GM18502 (cell line): ENCODE measurements at regions not wholly inside any gene's neighbourhood (a gene's known extent, or its start where the extent isn't known, plus 50 kb on each side); places are given as distances from the start of the nearest gene placed in this dataset.
"Not testable (repeated sequence)": the region's sequence is repeated elsewhere in the genome, so short reads cannot be mapped to it uniquely, and the experiment has no call there.

Experiments
- ATAC-seq: cut with Tn5 transposase; IDR thresholded peaks from one replicate; pipeline ENCODE4 v1.9.1; 2021; ENCODE audit warnings: mild to moderate bottlenecking; ENCODE audit not compliant: unreplicated experiment, poor library complexity

DNA sequence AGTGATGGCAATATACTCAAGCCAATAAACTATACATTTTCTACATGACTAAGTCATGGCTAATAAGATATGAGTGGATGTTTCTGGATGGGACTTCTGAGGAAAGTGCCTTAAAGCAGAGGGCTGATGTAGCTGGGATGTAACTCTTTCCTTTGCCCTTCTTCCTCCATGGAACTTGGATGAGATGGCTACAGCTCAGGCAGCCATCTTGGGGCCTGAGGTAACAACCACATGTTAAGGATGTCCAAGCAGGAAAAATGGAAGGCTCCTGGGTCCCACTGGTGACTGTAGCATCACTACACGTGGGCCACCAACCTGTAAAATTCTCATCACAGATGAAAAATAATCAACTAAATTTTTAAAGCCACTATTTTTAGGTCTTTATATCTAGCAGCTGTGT lies 54.4 kb upstream of the GRIP1 start:
- ATAC-seq: no peak

GRCh38 chr12:66733839-66734238 lies 55.0 kb upstream of the GRIP1 start:
- no peak for ATAC-seq

DNA sequence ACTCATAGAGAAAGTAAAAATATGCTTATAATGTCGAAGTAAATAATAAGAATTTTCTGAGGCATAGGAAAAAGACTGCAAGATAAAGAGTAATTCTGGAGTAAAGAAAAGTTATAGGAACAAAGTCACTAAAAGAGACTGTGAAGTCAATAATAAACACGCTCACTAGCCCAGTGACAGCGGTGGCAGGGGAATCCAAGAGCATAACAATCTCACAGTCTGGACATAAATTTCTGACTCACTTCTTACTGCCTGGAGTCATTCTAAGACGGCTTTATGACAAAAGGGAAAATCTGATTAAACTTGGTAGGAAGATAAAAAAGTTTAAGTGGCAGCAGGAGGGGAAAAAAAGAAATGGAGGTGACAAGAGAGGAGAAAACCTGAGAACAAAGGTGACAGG lies 56.4 kb upstream of the GRIP1 start:
- no peak for ATAC-seq

DNA sequence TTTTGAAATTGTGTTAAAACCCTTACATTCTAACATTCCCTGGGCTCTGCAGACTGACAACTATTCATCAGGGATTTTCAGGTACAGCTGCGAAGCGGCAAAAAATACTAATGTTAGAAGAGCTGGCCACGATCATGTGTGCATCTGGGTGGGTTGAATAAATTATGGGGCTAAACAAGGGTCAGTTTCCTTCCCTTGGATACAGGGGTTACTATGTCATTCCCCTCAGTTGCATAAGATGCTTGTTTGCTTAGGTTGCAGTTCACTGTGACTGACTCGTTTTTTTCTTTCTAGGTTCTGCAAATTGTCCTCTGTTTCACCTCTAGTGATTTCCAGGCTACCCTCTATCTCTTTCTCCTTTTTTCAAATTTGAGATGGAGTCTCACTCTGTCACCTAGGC lies 58.1 kb upstream of the GRIP1 start:
- no peak for ATAC-seq

DNA sequence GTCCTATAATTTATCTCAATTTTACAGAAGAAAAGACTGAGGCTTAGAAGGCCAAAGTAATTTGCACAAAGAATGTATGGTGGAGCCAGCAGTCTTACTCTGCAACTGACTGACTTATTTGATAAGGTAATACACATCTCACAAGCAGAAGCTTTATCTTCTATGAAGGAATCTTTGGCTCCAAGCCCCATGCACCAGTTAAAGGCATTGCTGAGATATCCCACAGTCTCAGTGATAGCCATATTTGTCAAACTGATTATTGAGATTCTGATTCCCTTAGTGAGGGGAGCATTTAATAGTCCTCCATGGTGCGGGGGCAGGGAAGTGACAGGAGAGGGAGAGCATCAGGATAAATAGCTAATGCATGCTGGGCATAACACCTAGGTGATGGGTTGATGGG lies 60.4 kb upstream of the GRIP1 start:
- ATAC-seq: no peak

GRCh38 chr12:66739940-66740651 lies 61.2 kb upstream of the GRIP1 start:
- no peak for ATAC-seq

- ATAC-seq: no peak
Observed at GRCh38 chr12:66740732-66741131, 61.9 kb upstream of the GRIP1 start.

DNA sequence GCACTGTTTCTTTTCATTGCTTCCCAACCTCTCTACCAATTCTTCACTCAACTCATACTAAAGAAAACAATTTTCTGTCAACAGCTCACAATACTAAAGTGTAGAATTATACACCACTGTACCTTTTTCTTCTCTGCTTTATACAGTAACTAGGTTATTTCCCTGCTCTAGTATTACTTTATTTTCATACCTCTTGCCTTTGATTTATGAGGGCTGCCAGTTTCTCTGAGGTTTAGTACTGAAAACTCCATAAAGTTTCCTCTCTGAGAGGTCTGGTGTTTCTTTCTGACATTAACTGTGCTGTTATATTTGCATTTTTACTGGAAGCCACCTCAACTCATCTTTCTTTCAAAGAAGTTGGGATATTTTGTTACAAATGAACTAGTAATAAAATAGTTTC lies 63.0 kb upstream of the GRIP1 start:
- no peak for ATAC-seq

DNA sequence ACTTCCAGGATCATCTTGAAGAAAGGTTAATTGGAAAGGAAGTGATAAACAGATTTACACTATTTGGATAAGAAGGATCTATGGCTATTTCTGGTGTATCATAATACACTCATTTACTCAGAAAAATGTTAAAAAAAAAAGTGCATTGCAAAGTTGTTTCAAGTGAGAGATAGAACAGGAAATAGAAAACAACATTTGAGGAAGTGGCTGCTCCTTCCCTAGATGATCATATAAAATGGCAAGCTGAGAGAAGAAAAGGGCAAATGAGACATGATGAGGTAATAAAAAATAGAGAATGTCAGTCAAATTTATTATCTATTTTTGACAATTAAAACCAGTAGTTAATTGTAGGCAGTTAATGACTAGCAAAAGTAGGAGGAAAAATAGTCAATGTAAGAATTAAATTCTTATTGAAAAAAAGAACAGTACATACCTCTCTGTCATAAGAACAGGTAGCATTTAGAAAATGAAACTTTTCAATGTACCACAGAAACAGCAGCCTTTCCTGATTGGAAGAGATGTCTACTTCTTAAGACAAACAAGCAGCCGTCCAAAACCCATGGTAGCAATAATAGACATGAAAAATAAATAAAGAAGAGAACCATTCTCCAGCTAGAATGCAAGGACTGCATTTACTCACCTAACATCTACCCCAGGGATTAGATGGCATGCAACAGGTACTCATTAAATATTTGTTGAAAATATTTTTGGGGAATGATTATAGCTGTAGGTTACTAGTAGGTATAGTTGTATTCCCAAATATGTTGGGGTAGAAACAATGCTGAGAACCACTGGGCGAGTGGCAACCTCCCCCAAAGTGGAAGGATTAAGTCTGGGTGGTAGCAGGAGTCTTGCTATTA lies 63.9 kb upstream of the GRIP1 start:
- ATAC-seq: no peak

DNA sequence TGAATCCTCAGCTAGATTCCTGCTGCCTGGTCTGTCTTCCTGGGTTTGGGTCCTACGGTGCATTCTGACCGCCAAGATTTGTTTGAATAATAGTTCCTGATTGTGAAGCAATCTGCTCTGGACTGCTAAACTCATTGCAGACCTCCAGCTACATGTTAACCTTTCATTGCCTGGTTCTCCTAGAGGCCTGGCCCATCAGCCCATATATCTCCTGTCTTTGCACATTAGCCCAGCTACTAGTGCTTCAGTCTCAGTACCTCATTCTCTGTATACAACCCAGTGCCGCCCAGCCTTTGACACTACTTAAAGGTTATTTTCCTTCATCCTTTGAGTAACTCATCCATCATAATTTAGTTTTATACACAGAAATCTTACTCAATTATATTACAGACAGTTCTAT lies 65.6 kb upstream of the GRIP1 start:
- ATAC-seq: no peak

GRCh38 chr12:66744956-66745383 lies 66.1 kb upstream of the GRIP1 start:
- ATAC-seq: no peak

GRCh38 chr12:66746489-66747201 lies 67.8 kb upstream of the GRIP1 start:
- ATAC-seq: no peak

DNA sequence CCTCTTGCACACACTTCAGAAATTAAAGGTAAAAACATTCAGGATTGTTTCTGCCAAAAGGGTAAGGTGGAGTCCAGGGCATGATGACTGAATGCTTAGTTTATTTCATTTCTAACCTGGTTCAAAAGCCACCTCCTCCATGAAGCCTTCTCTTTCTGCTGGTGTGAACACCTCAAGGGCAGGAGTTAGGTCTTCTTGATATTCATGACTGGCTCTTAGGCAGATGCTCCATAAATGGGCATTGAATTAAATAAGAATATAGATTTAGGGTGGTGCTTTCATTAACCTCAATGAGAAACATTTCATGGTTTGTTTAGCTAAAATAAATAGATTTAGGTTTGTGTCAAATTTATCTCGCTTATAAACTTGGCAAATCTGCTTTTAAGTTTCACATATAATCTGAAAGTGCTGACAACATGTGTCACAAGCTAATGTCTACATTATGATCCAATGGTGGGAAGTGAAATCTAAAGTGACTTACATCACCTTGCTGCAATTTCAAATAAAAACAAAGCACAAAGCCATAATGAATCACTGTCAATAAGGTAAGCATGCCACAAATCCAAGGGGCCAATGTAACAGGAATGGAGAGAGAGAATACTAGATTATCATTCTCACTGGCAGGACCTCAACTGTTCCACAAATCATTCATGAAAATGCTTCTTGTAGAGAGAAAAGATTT lies 72.7 kb upstream of the GRIP1 start:
- no peak for ATAC-seq

DNA sequence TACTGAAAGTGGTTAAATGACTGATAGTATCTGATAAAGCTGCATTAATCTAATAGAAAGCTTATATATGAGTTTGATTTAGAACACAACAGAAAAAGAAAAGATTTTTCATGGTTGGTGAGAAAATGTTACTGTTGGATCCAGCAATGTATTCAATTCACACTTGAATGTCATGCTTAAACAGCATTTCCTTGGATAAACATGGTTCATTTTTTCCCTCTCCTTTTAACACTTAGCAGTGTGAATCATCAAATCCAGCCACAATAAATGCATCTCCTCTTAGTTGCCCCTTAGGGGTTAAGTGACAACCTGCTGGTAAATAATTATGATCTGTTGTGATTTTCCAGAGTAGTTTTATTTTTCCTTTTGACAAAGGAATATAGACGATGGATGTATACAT lies 74.9 kb upstream of the GRIP1 start:
- ATAC-seq: no peak

DNA sequence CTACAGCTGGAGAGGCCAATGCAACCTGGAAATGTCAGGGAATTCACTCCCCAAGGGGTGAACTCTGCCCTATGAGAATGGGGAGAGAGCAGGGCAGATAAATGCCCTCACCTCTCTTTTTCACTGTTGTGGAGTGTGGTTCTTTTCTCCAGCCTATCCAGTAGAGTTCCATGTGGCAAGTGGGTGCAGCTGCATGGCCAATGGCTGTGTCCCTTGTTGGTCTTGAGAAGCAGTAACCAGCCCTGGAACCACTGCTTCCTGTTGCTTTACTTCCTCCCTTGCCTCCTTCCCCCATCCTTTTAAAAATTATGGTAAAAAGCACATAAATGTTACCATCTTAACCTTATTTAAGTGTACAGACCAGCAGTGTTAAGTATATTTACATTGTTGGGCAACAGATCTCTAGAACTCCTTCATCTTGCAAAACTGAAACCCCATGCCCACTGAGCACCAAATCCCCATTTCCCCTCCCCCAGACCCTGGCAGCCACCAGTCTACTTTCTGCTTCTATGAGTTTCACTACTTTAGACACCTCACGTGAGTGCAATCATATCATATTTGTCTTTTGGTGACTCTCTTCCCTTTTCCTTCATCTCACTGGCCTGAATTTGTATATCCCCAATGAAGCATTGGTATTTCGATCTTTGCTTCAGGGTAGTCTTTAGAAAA lies 77.0 kb upstream of the GRIP1 start:
- ATAC-seq: no peak

- no peak for ATAC-seq
Observed at GRCh38 chr12:66756631-66757030, 77.8 kb upstream of the GRIP1 start.

DNA sequence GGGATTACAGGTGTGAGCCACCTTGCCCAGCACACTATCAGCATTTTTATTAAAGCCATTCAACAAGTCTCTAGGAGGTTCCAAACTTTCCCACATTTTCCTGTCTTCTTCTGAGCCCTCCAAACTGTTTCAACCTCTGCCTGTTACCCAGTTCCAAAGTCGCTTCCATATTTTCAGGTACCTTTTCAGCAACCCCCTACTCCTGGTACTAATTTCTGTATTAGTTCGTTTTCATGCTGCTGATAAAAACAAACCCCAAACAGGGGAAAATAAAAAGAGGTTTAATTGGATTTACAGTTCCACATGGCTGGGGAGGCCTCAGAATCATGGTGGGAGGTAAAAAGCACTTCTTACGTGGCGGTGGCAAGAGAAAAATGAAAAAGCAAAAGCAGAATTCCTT lies 81.2 kb upstream of the GRIP1 start:
- ATAC-seq: not testable (repeated sequence)

DNA sequence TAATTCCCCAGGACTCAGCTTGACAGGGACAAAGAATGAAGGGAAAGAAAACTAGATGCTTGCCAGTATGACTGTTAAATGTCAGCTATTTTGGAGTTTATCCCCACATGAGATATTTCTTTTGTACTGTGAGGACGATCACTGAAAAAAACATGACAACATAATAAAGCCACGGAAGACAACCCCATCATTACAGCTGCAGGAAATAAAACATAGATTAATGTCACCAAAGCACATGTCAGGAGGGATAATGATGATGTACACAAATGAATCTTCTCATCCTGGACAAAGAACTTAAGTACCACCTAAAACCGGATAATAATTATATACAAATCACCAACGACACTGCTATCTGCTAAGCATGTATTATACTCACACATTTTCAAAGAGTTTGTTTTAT lies 84.6 kb upstream of the GRIP1 start:
- no peak for ATAC-seq

- ATAC-seq: no peak
Observed at GRCh38 chr12:66765204-66765603, 86.3 kb upstream of the GRIP1 start.

- no peak for ATAC-seq
Observed at GRCh38 chr12:66767536-66767935, 88.7 kb upstream of the GRIP1 start.
